GM12891 (cell line): ENCODE measurements at regions not wholly inside any gene's neighbourhood (a gene's known extent, or its start where the extent isn't known, plus 50 kb on each side); places are given as distances from the start of the nearest gene placed in this dataset.

ENCODE experiments used
- POLR2A ChIP-seq: IDR thresholded peaks from 2 replicates; pipeline ENCODE4 v1.6.1; 2011; ENCODE audit warnings: low read depth, low read length, control low read depth
- POLR2AphosphoS5 ChIP-seq: IDR thresholded peaks from 2 replicates; pipeline ENCODE4 v1.6.1; 2011; ENCODE audit warnings: low read depth, low read length, control low read depth
- TAF1 ChIP-seq: IDR thresholded peaks from 2 replicates; pipeline ENCODE4 v1.6.1; 2011; ENCODE audit warnings: low read depth, low read length, control low read depth

DNA sequence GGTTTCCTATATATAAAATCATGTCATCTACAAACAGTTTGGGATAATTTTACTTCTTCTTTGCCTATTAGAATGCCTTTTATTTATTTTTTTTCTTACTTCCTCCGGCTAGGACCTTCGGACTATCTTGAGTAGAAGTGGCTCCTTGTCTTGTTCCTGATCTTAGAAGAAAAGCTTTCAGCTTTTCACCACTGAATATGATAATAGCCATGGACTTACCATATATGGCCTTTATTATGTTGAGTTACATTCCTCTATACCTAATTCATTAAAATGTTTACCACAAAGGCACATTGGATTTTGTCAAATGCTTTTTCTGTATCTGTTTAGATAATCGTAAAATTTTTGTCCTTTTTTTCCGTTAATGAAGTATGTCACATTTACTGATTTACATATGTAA is 395.7 kb downstream of the NXPH1 start:
- TF ChIP-seq TAF1 (no peak), POLR2A (no peak), POLR2AphosphoS5 (no peak)
